GM19372 (cell line): ENCODE measurements at regions not wholly inside any gene's neighbourhood (a gene's known extent, or its start where the extent isn't known, plus 50 kb on each side); places are given as distances from the start of the nearest gene placed in this dataset.
"Not testable (repeated sequence)": the region's sequence is repeated elsewhere in the genome, so short reads cannot be mapped to it uniquely, and the experiment has no call there.

ENCODE experiments used
- ATAC-seq: cut with Tn5 transposase; IDR thresholded peaks from one replicate; pipeline ENCODE4 v1.9.1; 2021; ENCODE audit warnings: mild to moderate bottlenecking, low read depth, moderate library complexity; ENCODE audit not compliant: unreplicated experiment

- ATAC-seq, result no peak
Observed at GRCh38 chr9:1882711-1883403, 132.3 kb upstream of the SMARCA2 start.

GRCh38 chr9:1890201-1890600 is 124.9 kb upstream of the SMARCA2 start:
- ATAC-seq, result no peak

- no peak for ATAC-seq
Observed at GRCh38 chr9:1890816-1891215, 124.3 kb upstream of the SMARCA2 start.

GRCh38 chr9:1903080-1903704 is 112.0 kb upstream of the SMARCA2 start:
- ATAC-seq, result not testable (repeated sequence)

GRCh38 chr9:1907465-1907864 is 107.7 kb upstream of the SMARCA2 start:
- ATAC-seq, result no peak

- no peak for ATAC-seq
Observed at GRCh38 chr9:1909322-1909721, 105.8 kb upstream of the SMARCA2 start.

GRCh38 chr9:1910269-1910811 is 104.8 kb upstream of the SMARCA2 start:
- no peak for ATAC-seq

GRCh38 chr9:1913631-1914330 is 101.4 kb upstream of the SMARCA2 start:
- ATAC-seq, result no peak

- no peak for ATAC-seq
Observed at GRCh38 chr9:1916095-1916494, 99.1 kb upstream of the SMARCA2 start.

GRCh38 chr9:1916655-1917054 is 98.5 kb upstream of the SMARCA2 start:
- ATAC-seq, result no peak

GRCh38 chr9:1917396-1917935 is 97.7 kb upstream of the SMARCA2 start:
- no peak for ATAC-seq

GRCh38 chr9:1918108-1918507 is 97.0 kb upstream of the SMARCA2 start:
- ATAC-seq, result no peak

GRCh38 chr9:1918622-1919021 is 96.5 kb upstream of the SMARCA2 start:
- no peak for ATAC-seq

- no peak for ATAC-seq
Observed at GRCh38 chr9:1919229-1919628, 95.9 kb upstream of the SMARCA2 start.

- no peak for ATAC-seq
Observed at GRCh38 chr9:1920386-1920785, 94.8 kb upstream of the SMARCA2 start.

- no peak for ATAC-seq
Observed at GRCh38 chr9:1922026-1922425, 93.1 kb upstream of the SMARCA2 start.

- no peak for ATAC-seq
Observed at GRCh38 chr9:1927546-1927945, 87.6 kb upstream of the SMARCA2 start.

- no peak for ATAC-seq
Observed at GRCh38 chr9:1929134-1929533, 86.0 kb upstream of the SMARCA2 start.

- peak; percentile 42 for ATAC-seq
Observed at GRCh38 chr9:1929722-1930244, 85.4 kb upstream of the SMARCA2 start.

- peak; percentile 54 for ATAC-seq
Observed at GRCh38 chr9:1930245-1930736, 84.9 kb upstream of the SMARCA2 start.

- ATAC-seq, result no peak
Observed at GRCh38 chr9:1938135-1938534, 77.0 kb upstream of the SMARCA2 start.
